HG03558 (cell line): ENCODE measurements at regions not wholly inside any gene's neighbourhood (a gene's known extent, or its start where the extent isn't known, plus 50 kb on each side); places are given as distances from the start of the nearest gene placed in this dataset.
"Not testable (repeated sequence)": the region's sequence is repeated elsewhere in the genome, so short reads cannot be mapped to it uniquely, and the experiment has no call there.

Experiments used
- ATAC-seq: cut with Tn5 transposase; IDR thresholded peaks from one replicate; pipeline ENCODE4 v1.9.1; 2021; ENCODE audit warnings: moderate number of reproducible peaks; ENCODE audit not compliant: unreplicated experiment; ENCODE audit errors: extremely low read depth

DNA sequence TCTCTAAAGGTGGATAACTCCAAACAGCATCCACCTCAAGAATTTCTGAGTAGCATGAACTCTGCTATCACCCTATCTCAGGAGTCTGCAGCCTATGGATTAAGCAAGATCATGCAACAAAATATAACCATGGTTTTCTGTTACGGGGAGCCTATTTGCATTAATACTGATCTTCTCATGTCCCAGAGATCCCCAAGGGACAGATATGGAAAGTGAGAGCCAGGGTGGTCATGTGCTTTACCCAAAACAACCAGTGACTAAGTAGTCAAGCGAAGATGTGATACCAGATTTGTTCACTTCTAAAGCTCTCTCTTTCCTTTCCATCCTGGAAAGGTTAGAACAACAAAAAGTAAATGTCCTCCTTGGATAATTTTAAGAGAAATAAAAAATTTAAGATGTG is 125.1 kb downstream of the PRRX1 start:
- no peak for ATAC-seq

DNA sequence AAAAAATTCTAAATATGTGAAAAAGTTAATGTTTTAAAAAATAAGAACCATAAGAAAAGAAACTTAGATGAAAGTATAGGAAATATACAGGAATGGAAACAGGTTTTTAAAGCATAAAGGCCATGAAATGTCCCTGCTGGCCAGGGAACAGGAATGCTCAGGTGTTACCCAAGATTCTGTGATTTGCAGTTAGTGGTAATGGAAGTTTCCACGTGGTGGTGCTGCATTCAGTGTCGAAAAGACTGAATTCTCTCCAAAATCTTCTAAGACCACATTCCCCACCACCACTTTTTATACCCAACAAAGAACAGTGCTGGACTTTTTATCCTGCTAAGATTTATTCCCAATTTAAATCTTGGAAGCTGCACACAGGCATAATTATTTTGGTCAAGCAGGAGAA is 126.2 kb downstream of the PRRX1 start:
- no peak for ATAC-seq

DNA sequence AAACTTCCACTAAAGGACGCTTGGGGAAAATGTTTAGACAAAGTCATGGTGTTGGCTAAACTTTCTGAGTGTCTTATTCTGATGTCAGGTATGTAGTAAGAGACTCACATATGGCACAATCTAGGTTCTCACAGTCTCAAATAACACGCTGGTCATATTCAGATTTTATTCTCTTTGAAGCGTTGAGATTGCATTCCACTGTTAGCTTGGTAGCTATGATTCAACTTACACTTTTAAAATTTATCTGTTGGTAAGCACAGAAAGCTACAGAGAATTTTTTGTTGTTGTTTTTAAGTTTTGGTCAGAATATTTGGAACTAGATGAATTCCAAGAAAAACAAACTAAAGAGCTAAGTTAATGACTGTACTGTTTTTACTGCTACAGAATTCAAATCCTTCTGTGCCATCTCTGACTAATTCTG is 126.7 kb downstream of the PRRX1 start:
- no peak for ATAC-seq

DNA sequence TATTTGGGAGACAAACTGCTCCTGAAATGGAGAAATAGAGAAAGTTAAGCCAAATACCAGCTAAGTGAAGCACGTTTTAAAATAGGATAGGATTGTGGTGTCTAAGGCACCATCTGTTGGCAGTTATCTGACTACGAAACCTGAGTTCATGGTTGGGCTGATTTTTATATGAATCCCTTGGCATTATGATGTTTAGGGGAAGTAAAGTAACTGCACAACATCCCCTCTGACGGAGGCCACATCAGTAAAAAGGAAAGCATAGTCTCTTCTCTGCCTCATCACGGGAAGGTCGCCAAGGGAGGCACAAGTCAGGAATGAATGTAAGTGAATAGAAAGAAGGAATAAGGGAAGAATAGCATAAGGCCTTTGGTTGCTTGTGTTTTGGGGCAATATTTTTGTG is 128.0 kb downstream of the PRRX1 start:
- ATAC-seq, result no peak

DNA sequence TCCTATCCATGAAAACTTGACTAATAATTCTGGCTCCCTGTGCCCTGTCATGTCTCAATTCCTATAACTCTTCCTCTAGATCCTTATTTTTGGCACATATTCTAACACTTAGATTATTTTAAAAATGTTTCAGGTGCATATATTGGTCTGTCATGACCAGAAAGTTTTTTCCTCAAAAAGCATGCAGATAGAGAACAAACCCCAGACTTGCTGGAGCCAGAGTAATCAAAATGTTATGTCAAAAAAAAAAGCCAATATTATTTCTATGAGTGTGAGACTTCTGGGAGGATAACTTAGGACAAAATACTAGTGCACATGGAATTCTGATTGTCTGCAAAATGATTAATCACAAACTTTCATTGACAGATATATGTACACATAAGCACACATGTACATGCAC is 135.1 kb upstream of the MROH9 start:
- no peak for ATAC-seq

DNA sequence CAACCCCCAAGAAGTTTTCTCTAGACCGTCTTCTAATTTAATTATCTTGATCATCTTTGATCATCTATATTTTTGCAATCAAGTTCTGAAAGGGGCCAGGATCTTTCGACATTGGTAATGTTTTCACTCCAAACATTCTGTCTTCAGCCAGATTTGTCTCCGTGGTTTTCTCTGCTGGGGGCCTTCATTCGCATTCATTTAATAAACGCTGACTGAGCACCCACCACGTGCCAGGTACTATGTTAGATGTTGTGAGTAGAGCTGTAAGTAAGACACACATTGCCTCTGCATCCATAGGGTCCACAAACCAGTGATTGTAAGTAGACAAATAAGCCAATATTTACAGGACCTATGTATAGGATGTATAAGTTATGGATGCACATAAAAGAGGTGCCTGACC is 134.5 kb upstream of the MROH9 start:
- ATAC-seq, result no peak

DNA sequence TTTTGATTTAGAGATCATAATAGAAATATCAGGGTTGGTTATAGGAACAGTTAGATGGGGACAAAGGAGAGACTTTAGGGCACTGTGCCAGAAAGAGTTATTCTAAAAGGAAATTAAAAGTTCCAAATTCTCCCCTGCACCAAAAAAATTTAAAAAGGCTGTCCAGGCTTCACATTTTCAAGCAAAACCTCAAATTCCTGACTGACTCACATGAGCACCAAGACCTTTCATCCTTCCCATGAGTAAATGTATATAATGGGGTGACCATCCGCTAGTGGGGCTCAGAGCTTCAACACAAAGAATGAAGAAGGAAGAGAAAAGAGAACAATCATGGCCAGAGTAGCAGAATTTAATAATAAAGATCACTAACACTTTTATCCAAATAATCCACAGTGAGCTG is 131.6 kb upstream of the MROH9 start:
- ATAC-seq, result no peak

DNA sequence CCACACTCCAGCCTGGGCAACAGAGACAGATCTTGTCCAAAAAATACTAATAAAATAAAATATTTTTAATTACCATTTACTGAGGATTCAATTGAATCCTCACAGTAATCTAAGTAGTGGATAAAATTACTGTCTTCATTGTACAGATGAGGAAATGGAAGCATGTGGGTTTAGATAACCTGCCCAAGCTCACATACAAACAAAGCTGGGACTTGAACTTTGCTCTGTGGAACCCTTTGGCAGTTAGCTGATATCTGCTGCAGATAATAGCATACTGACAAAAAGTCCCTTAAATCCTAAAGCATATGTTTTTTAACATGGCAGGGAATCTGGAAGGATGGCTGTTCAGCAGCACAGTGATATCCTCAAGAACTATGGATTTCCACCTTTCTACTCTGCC is 130.9 kb upstream of the MROH9 start:
- no peak for ATAC-seq

DNA sequence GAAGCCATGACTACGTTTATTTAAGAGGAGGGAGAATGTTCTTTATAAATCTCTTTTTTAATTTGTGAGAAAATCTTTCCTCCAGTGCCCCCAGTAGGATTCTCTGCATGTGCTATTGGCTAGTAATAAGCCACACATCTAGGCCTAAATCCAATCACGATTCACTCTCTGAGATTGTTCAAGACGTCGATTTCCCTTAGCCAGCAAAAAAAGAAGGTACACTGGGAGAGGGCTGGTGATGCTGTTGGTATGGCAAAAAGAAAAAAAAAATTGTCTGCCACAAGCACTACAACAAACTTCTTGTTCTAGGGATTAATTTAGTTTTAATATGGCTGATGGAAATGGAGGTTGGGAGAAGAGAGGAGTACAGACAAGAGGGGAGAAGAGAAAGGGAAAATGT is 130.5 kb upstream of the MROH9 start:
- ATAC-seq, result no peak

DNA sequence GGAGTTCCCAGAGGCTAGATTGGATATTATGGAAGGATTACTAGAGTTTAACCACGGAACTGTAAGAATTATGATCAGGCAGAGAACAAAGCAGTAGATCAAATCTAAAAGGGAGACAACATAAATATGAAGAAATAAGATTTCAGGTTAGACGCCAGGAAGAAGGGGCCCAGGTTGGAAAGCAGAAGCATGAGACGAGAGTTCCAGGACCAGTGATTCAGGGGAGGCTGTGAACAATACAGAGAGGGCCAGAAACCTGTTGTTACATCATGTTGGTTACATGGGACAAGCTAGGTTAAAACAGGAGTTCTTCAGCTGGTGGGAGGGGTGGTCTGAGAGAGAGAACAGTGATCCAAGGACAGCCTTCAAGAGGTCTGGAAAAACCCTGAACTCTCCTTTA is 128.4 kb upstream of the MROH9 start:
- no peak for ATAC-seq

DNA sequence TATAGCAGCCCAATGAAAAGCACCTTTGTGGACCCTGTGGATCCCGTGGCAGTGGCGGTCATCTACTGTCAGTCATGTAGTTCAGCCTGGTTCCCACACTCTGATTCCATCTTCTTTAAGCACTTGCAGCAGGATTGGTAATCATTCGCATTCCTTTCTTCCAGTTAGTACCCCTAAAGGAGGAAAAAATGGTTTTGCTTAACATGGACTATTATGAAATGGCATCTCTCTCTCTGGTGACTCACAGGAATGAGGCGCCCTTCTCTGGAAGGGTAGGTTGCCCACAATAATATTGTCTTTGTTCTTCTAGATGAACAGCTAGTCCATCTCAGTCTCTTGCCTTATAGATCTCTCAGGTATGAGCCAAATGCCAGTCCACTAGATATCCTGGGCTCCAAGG is 127.9 kb upstream of the MROH9 start:
- no peak for ATAC-seq

DNA sequence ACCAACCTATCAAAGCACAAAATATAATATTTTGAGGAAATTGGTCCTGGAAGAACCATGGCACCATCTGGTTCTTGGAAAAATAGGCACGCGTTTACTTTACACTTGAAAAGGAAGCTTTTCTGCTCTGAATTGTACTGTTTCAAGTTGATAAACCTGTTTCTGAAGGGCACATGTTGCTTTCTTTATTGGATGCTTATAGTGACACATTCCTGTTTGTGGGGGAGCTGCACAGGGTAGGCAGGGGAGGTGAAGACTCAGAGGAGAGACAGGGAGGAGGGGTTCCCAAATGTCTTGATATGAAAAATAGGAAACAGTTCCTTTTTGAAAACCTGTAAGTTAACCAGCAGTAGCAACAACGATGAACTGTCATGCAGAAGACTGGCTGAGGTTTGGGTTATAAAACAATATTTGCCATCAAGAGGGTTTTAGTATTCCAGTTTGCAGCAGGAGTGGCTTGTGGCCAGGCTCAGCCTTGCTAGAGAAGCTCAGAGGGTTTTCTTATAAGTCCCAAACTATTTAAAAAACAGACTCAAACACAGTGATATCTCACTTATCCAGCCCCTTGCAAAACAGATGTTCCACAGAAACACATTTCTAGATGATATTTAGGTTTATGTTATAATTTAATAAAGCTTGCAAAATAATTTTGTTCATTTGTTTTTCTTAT is 127.0 kb upstream of the MROH9 start:
- no peak for ATAC-seq

DNA sequence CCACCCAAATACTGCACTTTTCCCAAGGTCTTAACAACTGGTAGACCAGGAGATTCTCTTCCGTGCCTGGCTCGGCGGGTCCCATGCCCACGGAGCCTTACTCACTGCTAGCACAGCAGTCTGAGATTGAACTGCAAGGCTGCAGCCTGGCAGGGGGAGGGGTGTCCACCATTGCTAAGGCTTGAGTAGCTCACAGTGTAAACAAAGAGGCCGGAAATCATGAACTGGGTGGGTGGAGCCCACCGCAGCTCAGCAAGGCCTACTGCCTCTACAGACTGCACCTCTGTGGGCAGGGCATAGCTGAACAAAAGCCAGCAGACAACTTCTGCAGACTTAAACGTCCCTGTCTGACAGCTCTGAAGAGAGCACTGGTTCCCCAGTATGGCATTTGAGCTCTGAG is 124.3 kb upstream of the MROH9 start:
- not testable (repeated sequence) for ATAC-seq

DNA sequence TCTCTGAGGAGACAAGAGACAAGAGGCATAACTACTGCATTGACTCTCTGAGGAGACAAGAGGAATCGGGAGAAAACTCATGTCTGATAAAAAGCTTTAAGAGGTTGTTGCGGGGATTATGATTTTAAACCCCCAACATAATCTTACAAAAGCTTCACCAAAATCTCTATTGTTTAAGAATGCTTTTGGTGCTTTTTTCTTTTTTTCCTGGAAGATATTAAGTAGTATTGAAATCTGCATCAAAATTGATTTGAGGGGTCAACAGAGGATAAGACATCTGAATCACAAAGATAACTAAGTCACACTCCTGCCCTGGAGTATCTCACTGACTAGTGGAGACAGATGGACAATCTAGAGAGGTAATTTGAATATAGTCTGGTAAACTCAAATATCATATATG is 115.6 kb upstream of the MROH9 start:
- no peak for ATAC-seq

DNA sequence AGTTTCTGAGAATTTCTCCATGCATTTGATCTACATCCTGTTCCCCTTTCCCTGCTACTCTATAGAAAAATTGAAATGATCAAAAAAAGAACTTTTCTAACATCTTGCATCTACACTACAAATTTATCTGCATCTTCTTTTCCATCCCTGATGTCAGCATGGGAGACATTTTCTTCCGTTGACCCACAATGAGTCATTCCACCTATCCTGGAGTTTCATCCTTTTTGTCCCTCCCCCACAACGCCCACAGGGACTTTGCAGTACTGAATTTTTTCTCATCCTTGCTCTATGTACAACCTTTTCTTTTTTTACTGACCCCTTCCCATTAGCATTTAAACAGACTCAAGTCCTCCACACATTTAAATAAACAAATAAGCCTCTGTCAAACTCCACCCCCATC is 112.2 kb upstream of the MROH9 start:
- no peak for ATAC-seq

DNA sequence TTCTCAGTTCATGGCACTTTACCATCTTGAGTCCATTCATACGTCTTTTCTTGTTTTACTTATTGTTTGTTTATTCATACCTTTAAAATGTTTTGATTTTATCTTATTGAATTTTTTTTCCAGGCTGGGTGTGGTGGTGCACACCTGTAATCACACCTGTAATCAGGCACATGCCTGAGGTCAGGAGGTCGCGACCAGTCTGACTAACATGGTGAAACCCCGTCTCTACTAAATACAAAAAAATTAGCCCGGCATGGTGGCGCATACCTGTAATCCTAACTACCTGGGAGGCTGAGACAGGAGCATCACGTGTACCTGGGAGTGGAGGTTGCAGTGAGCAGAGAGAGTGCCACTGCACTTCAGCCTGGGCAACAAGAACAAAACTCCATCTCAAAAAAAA is 104.1 kb upstream of the MROH9 start:
- no peak for ATAC-seq

DNA sequence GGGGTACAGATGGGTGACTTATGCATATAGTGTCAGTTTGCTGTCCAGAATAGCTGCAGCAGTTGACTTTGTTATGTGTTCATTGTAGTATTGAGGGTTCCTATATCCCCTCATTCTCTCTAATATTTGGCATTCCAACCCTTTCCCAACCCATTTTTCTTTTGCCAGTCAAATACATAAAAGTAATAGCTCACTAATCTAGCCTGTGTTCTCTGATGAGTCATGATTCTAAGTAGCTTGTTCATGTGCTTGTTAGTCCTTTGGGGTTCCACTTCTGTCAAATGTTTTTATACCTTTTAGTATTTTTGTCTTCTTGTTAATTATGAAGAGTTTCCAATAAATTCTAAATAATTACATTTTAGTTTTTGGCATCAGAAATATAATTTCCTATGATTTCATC is 99.2 kb upstream of the MROH9 start:
- ATAC-seq, result no peak

DNA sequence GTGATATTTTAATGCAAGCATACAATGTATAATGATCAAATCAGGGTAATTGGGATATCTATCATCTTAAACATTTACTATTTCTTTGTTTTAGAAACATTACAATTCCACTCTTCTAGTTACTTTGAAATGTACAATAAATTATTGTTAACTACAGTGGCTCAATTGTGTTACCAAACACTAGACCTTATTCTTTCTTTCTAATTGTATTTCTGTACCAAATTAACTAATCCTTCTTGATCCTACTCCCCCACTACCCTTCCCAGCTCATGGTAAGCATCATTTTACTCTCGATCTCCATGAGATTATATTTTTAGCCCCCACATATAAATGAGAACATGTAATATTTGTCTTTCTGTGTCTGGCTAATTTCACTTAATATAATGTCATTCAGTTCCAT is 95.0 kb upstream of the MROH9 start:
- ATAC-seq, result no peak

DNA sequence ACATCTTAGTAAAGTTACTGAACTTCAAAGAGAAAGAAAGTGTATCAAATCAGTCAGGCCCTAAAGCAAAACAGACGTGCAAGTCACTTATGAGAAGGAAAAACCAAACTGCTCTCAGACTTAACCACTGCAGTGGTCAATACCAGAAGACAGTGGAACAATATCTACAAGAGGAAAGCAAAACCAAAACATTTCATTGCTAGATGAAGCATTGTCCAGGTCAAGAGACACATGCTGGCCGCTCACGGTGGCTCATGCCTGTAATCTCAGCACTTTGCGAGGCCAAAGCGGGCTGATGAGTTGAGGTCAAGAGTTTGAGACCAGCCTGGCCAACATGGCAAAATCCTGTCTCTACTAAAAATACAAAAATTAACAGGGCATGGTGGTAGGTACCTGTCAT is 82.0 kb upstream of the MROH9 start:
- ATAC-seq, result peak; percentile 66

DNA sequence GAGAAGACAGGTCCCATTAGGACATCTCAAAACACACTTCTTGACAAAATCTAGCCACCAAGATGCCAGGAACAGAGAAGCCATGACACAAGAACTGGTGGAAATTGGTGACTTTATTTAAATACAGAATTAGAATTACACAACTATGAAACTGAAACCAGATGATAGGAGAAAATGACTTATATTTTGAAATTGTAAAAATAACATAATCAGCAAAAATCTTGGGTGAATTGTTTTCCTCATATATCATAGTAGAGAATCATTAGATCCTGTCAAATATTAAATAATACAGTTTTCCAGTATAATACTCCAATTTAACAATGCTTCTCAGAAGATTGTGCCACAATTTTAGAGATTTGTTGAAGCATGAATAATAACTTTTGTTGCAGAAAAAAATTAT is 81.5 kb upstream of the MROH9 start:
- ATAC-seq, result no peak

DNA sequence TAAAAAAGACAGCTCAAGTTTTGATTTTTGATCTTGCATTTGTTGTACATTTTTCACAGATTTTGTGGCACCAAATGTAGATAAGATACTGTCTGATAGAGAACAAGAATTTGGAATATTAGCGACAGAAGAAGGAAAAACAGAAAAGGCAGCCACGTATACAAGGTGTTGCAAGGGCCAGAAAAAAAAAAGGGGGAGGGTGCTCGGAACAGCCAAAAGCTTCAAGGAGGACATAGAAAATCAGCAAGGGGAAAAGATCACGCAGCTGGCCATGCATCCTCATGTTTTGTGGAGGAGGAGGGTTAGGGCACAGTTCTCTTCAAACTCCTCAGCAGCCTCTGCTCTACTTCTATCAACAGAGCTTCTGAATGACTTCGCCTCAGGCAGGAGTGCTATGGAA is 80.7 kb upstream of the MROH9 start:
- ATAC-seq, result no peak

DNA sequence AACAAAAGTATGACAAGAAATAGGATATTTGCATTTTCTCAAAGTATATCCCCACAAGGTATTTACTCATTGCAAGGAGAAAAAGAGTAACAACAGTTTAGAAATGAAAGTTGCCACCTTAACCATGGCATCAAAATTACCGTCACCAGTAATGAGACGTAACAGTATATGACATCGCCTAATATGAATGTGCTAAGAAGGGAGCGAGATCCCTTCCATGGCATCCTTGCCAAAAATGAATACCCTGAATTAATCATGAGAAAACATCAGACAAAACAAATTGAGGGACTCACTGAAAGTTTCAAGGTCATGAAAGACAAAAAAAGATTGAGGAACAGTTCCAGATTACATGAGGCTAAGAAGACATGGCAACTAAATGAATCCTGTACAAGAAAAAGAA is 78.9 kb upstream of the MROH9 start:
- no peak for ATAC-seq

DNA sequence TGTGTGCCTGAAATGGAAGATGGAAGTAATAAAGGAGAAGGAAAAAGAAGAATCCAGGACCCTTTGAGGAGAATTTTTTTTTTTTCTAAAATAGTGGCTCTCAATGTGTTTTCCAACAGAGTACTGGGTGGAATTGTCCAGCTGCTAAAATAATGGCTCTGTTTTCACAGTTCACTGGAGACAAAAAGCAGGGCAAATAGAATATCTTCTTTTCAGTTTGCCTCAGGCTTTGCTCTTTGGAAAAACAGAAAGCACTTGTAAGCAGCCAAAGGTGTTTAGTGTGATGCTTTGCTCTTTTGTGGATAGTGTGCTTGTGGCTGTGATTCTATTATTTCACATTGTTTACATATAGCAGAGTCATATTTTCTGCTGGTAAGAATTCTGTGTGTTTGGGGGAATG is 77.4 kb upstream of the MROH9 start:
- no peak for ATAC-seq
